ENCODE measurements at regions not wholly inside any gene's neighbourhood (a gene's known extent, or its start where the extent isn't known, plus 50 kb on each side); places are given as distances from the start of the nearest gene placed in this dataset.

- TF ChIP-seq CTCF (IDR thresholded peaks at IDR 0.05): no peak
- TF ChIP-seq POLR2A (IDR thresholded peaks at IDR 0.05): no peak
These were observed 115.9 kb upstream of the NAA20 start for GRCh38 chr20:19901226-19901625.

Measured in heart left ventricle (tissue), 13 donors.